IMR-90 (cell line): ENCODE measurements at regions not wholly inside any gene's neighbourhood (a gene's known extent, or its start where the extent isn't known, plus 50 kb on each side); places are given as distances from the start of the nearest gene placed in this dataset.

Source experiments
- ATAC-seq: fragments of 200-7000 bp; cut with Tn5 transposase; 2 replicates; pipeline ENCODE4 v1.9.1; 2020; ENCODE audit warnings: low read depth, mild to moderate bottlenecking, moderate library complexity
- BruUV-seq: library from RNA; stranded (reverse); fragments of 400-500 nt; replicated peaks from 2 replicates; lab custom pipeline; 2021; lab: Mats Ljungman, UMichigan
- CTCF ChIA-PET: fragments of 300-600 bp; formaldehyde crosslinking; extraction: SDS; loops from one replicate; lab custom pipeline; 2021; ENCODE audit warnings: antibody characterized with exemption; lab: Yijun Ruan, JAX
- POLR2A ChIA-PET: fragments of 300-600 bp; sonication (Branson Sonifier 250); formaldehyde crosslinking; loops from one replicate; lab custom pipeline; 2022; ENCODE audit warnings: antibody characterized with exemption; ENCODE audit not compliant: unreplicated experiment; lab: Charles Lee
- DNase-seq: peaks from one replicate; pipeline ENCODE4 v3.0.0; 2013
- H2AFZ ChIP-seq: replicated peaks from 2 replicates; pipeline ENCODE3; 2013; ENCODE audit warnings: low read length, mild to moderate bottlenecking; ENCODE audit not compliant: poor library complexity
- H2AK5ac ChIP-seq: 2 replicates; pipeline ENCODE4 v1.6.1; 2013; ENCODE audit warnings: low read depth, low read length, inconsistent platforms
- H2AK9ac ChIP-seq: replicated peaks from 2 replicates; pipeline ENCODE3; 2013; ENCODE audit warnings: mild to moderate bottlenecking, low read depth, low read length, moderate library complexity; ENCODE audit not compliant: poor library complexity
- H2BK120ac ChIP-seq: 2 replicates; pipeline ENCODE4 v1.6.1; 2013; ENCODE audit warnings: low read depth, low read length, inconsistent platforms
- H2BK15ac ChIP-seq: 3 replicates; pipeline ENCODE4 v1.6.1; 2013; ENCODE audit warnings: low read depth, low read length, inconsistent platforms
- H2BK20ac ChIP-seq: 2 replicates; pipeline ENCODE4 v1.6.1; 2013; ENCODE audit warnings: low read depth, mild to moderate bottlenecking, inconsistent platforms, low read length, moderate library complexity
- H2BK5ac ChIP-seq: 2 replicates; pipeline ENCODE4 v1.6.1; 2013; ENCODE audit warnings: mild to moderate bottlenecking, low read depth, low read length, inconsistent platforms; ENCODE audit not compliant: poor library complexity, severe bottlenecking
- H3K14ac ChIP-seq: replicated peaks from 2 replicates; pipeline ENCODE4 v1.6.1; 2013; ENCODE audit warnings: low read depth, low read length, inconsistent platforms
- H3K18ac ChIP-seq: 2 replicates; pipeline ENCODE4 v1.6.1; 2013; ENCODE audit warnings: low read depth, low read length, control low read depth
- H3K23ac ChIP-seq: 2 replicates; pipeline ENCODE4 v1.6.1; 2013; ENCODE audit warnings: low read depth, low read length, inconsistent platforms
- H3K27ac ChIP-seq: 2 replicates; pipeline ENCODE4 v1.5.1; 2013; ENCODE audit warnings: mild to moderate bottlenecking, control low read depth, low read length; ENCODE audit not compliant: insufficient read depth
- H3K27me3 ChIP-seq: 2 replicates; pipeline ENCODE4 v1.6.1; 2013; ENCODE audit warnings: low read length; ENCODE audit not compliant: control insufficient read depth, insufficient read depth
- H3K36me3 ChIP-seq: 2 replicates; pipeline ENCODE4 v1.6.1; 2013; ENCODE audit warnings: low read length, mixed read lengths; ENCODE audit not compliant: control insufficient read depth, insufficient read depth
- H3K4ac ChIP-seq: 2 replicates; pipeline ENCODE4 v1.6.1; 2013; ENCODE audit warnings: low read depth, low read length, inconsistent platforms
- H3K4me1 ChIP-seq: 2 replicates; pipeline ENCODE4 v1.6.1; 2013; ENCODE audit warnings: low read length, mixed read lengths; ENCODE audit not compliant: control insufficient read depth, insufficient read depth
- H3K4me2 ChIP-seq: 2 replicates; pipeline ENCODE4 v1.6.1; 2013; ENCODE audit warnings: low read depth, mild to moderate bottlenecking, control low read depth, low read length, moderate library complexity
- H3K4me3 ChIP-seq: 2 replicates; pipeline ENCODE4 v1.5.1; 2013; ENCODE audit warnings: low read depth, mild to moderate bottlenecking, control low read depth, low read length, moderate library complexity; ENCODE audit not compliant: insufficient read depth
- H3K56ac ChIP-seq: 2 replicates; pipeline ENCODE4 v1.6.1; 2013; ENCODE audit warnings: low read length, inconsistent platforms; ENCODE audit not compliant: insufficient read depth; ENCODE audit errors: extremely low read depth
- H3K79me1 ChIP-seq, 2 experiments: 2 replicates each; pipeline ENCODE4 v1.6.1; 2013; ENCODE audit warnings: low read length in 2 of 2, inconsistent platforms in 1 of 2, low read depth in 1 of 2
- H3K9ac ChIP-seq: 2 replicates; pipeline ENCODE4 v1.6.1; 2013; ENCODE audit warnings: low read depth, low read length, control low read depth
- H3K9me1 ChIP-seq: 2 replicates; pipeline ENCODE4 v1.6.1; 2013; ENCODE audit warnings: low read length, inconsistent platforms; ENCODE audit not compliant: insufficient read depth
- H3K9me3 ChIP-seq: 2 replicates; pipeline ENCODE4 v1.6.1; 2013; ENCODE audit warnings: low read length; ENCODE audit not compliant: control insufficient read depth, insufficient read depth
- H4K20me1 ChIP-seq: 2 replicates; pipeline ENCODE4 v1.6.1; 2013; ENCODE audit warnings: low read length, inconsistent platforms; ENCODE audit not compliant: insufficient read depth
- H4K5ac ChIP-seq: 2 replicates; pipeline ENCODE4 v1.6.1; 2013; ENCODE audit warnings: mild to moderate bottlenecking, low read depth, low read length, control low read depth
- H4K8ac ChIP-seq, 2 experiments: 2 replicates each; pipeline ENCODE4 v1.6.1; 2013; ENCODE audit warnings: low read depth in 2 of 2, low read length in 2 of 2, control low read depth in 1 of 2, inconsistent platforms in 1 of 2
- H4K91ac ChIP-seq: 2 replicates; pipeline ENCODE4 v1.6.1; 2013; ENCODE audit warnings: low read depth, low read length, inconsistent platforms; ENCODE audit not compliant: insufficient read depth
- FOS ChIP-seq: fragments of 150-350 bp; IDR thresholded peaks from 2 replicates; pipeline ENCODE4 v1.6.1; 2016; ENCODE audit warnings: low read depth, low read length
- MAZ ChIP-seq: IDR thresholded peaks from 2 replicates; pipeline ENCODE4 v1.6.1; 2012; ENCODE audit warnings: low read depth, mild to moderate bottlenecking, low read length, improper control_type of control experiment, moderate library complexity, borderline replicate concordance
- MXI1 ChIP-seq: IDR thresholded peaks from 2 replicates; pipeline ENCODE4 v1.6.1; 2012; ENCODE audit warnings: low read depth, mild to moderate bottlenecking, low read length, moderate library complexity, borderline replicate concordance
- SMC3 ChIP-seq: fragments of 150-350 bp; IDR thresholded peaks from 2 replicates; pipeline ENCODE4 v1.6.1; 2016; ENCODE audit warnings: low read depth, mild to moderate bottlenecking, antibody characterized with exemption, low read length, moderate library complexity
- WGBS, 2 experiments: methylation state at CpG; one replicate each; pipeline versions ENCODE4 v1.1.5 to v1.1.7; 2013; ENCODE audit warnings: missing lambda C conversion rate in 2 of 2; ENCODE audit not compliant: insufficient read length in 1 of 2; ENCODE audit errors: extremely low coverage in 2 of 2; 5-methylcytosine and 5-hydroxymethylcytosine counted together
- dilution Hi-C: fragments of 300-500 bp; cut with HindIII; formaldehyde crosslinking; loops from one replicate; pipeline ENCODE4 v1.14.3; 2018; ENCODE audit warnings: low sequenced_read_pairs; ENCODE audit not compliant: unreplicated experiment
- in situ Hi-C: fragments of 300-500 bp; cut with MboI; formaldehyde crosslinking; loops from 3 replicates; pipeline ENCODE4 v1.14.3; 2019; ENCODE audit warnings: low sequenced_read_pairs, inconsistent platforms, mixed read lengths
- intact Hi-C: fragments of 100-400 bp; cut with micrococcal nuclease; formaldehyde crosslinking; loops from 2 replicates; pipeline ENCODE4 v1.10.0; 2022

- Histone ChIP-seq H4K91ac (no peak overlapping the region), H2BK120ac (no peak overlapping the region), H3K9ac (no peak overlapping the region), H3K56ac (no peak overlapping the region), H3K9me3 (no peaks in the 10 kb centered on the region), H4K8ac (no peak overlapping the region), H3K14ac (no peak overlapping the region), H3K4ac (no peak overlapping the region), H2AK9ac (no peak overlapping the region), H2AK5ac (no peak overlapping the region), H3K27ac (no peak overlapping the region), H3K79me1 (no peaks in the 10 kb centered on the region), H3K4me1 (no peaks in the 10 kb centered on the region), H3K9me1 (no peaks in the 10 kb centered on the region), H3K4me2 (no peak overlapping the region), H2AFZ (no peak overlapping the region), H3K23ac (no peak overlapping the region), H2BK15ac (no peak overlapping the region), H3K4me3 (no peak overlapping the region), H2BK5ac (no peak overlapping the region), H3K36me3 (no peaks in the 10 kb centered on the region), H3K27me3 (no peaks in the 10 kb centered on the region; the same call in 1 of the 2 replicates), H4K5ac (no peak overlapping the region), H4K20me1 (no peaks in the 10 kb centered on the region), H3K18ac (no peak overlapping the region), H2BK20ac (no peak overlapping the region)
- ChIA-PET POLR2A (no interaction called here), CTCF (no interaction called here)
- dilution Hi-C loops: no loop called here
- intact Hi-C loops: no loop called here
- in situ Hi-C loops: no loop called here
- WGBS, 2 experiments: 0% methylated on average over 1 of the region's 4 CpGs; no CpG with 5 or more reads in 1 of the 2 experiments
- TF ChIP-seq SMC3 (no peak), FOS (no peak), MAZ (no peak), MXI1 (no peak)
- ATAC-seq (no peak), DNase-seq (no peak)
- no TSS peak for BruUV-seq
These were observed 206.3 kb upstream of the NR5A2 start for GRCh38 chr1:199821029-199821779.
